CD4-positive, alpha-beta T cell (primary cell): ENCODE measurements at regions not wholly inside any gene's neighbourhood (a gene's known extent, or its start where the extent isn't known, plus 50 kb on each side); places are given as distances from the start of the nearest gene placed in this dataset.
"Not testable (repeated sequence)": the region's sequence is repeated elsewhere in the genome, so short reads cannot be mapped to it uniquely, and the experiment has no call there.

ENCODE experiments used
- ATAC-seq: fragments of 200-7000 bp; cut with Tn5 transposase; one replicate; pipeline ENCODE4 v1.10.0; 2022; ENCODE audit warnings: mild to moderate bottlenecking; ENCODE audit not compliant: poor library complexity
- CTCF ChIA-PET: fragments of 350-600 bp; sonication (Branson Sonifier 250); formaldehyde crosslinking; loops from one replicate; lab custom pipeline; 2021; ENCODE audit warnings: antibody characterized with exemption, inconsistent platforms; lab: Charles Lee
- POLR2A ChIA-PET: fragments of 350-600 bp; sonication (Branson Sonifier 250); formaldehyde crosslinking; loops from one replicate; lab custom pipeline; 2021; ENCODE audit warnings: antibody characterized with exemption, inconsistent platforms; lab: Charles Lee
- DNase-seq, 14 experiments: peaks; one replicate each; pipeline ENCODE4 v3.0.0-alpha.2; 2013 to 2020; ENCODE audit warnings: mixed read lengths in 2 of 14
- H3K27ac ChIP-seq, 2 donors: one replicate each; pipeline versions ENCODE4 v1.5.1 to v1.7.0; 2013; ENCODE audit warnings: low read length in 2 of 2, low read depth in 1 of 2, mild to moderate bottlenecking in 1 of 2
- H3K27me3 ChIP-seq, 2 experiments: 1 replicate in 1 of 2; 2 replicates in 1 of 2; pipeline versions ENCODE4 v1.6.1 to v1.7.0; 2013; ENCODE audit warnings: low read length in 2 of 2, control low read depth in 1 of 2, mild to moderate bottlenecking in 1 of 2, moderate library complexity in 1 of 2; ENCODE audit not compliant: insufficient read depth in 2 of 2, control insufficient read depth in 1 of 2
- H3K36me3 ChIP-seq: one replicate; pipeline ENCODE4 v1.6.1; 2013; ENCODE audit warnings: low read length, control low read depth; ENCODE audit not compliant: insufficient read depth
- H3K4me1 ChIP-seq: one replicate; pipeline ENCODE4 v1.6.1; 2013; ENCODE audit warnings: low read length, control low read depth; ENCODE audit not compliant: insufficient read depth
- H3K4me3 ChIP-seq: one replicate; pipeline ENCODE4 v1.5.1; 2013; ENCODE audit warnings: mild to moderate bottlenecking, low read length, moderate library complexity
- H3K9me3 ChIP-seq, 2 experiments: 1 replicate in 1 of 2; 2 replicates in 1 of 2; pipeline versions ENCODE4 v1.6.1 to v1.7.0; 2013; ENCODE audit warnings: low read length in 2 of 2, mild to moderate bottlenecking in 2 of 2, control low read depth in 1 of 2, moderate library complexity in 1 of 2; ENCODE audit not compliant: control insufficient read depth in 1 of 2, insufficient read depth in 1 of 2
- H3K27ac Mint-ChIP-seq: one replicate; pipeline ENCODE4 v1.8.0; 2020; ENCODE audit warnings: mixed read lengths
- H3K27me3 Mint-ChIP-seq: one replicate; pipeline ENCODE4 v1.8.0; 2021; ENCODE audit warnings: mixed read lengths
- H3K36me3 Mint-ChIP-seq: one replicate; pipeline ENCODE4 v1.8.0; 2021; ENCODE audit warnings: low read depth, mixed read lengths
- H3K4me1 Mint-ChIP-seq: one replicate; pipeline ENCODE4 v1.8.0; 2021; ENCODE audit warnings: low read depth, mixed read lengths
- H3K4me3 Mint-ChIP-seq: one replicate; pipeline ENCODE4 v1.8.0; 2020; ENCODE audit warnings: mild to moderate bottlenecking, mixed read lengths
- H3K9me3 Mint-ChIP-seq: one replicate; pipeline ENCODE4 v1.8.0; 2020; ENCODE audit warnings: mixed read lengths
- intact Hi-C, 2 experiments: fragments of 100-400 bp; cut with DNase I in 1 of 2; cut with micrococcal nuclease in 1 of 2; formaldehyde crosslinking; loops; one replicate each; pipeline versions ENCODE4 v1.15.1 to v1.9.0; 2023 to 2025; cut with DNase I, micrococcal nuclease

DNA sequence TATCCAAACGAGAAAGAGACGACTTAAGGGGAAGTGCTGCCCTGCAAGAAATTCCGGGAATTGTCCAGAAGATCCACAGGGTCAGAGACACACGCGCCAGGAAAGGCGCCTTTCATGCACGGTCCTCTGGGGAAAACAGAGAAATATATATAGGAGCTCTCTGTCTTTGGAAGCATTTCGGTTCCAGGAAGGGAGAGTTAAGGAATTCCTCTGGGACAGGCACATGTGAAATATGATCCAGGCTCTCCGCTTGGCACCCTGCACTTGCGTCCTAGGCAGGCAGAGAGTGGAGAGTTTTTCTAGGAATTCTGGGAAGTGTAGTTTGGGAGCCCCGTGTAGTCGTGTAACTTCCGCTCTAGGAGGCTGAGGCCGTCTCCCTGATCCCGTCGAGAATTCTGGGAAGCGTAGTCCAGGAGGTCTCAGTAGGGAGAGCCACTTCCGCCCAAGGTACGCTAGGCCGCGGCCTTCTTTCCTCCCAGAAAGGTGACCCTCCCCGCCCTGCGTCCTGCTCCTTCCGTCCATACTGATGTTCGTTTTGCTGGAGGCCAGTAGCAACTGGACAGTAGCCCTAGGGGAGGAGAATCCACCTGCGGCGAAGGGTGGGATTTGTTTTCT, 677.5 kb upstream of the DEFB115 start:
- H3K9me3 Mint-ChIP-seq, H3K27ac ChIP-seq, H3K4me1 Mint-ChIP-seq, H3K36me3 ChIP-seq, POLR2A ChIA-PET, ATAC-seq, H3K27ac Mint-ChIP-seq, intact Hi-C loops, H3K36me3 Mint-ChIP-seq, H3K4me1 ChIP-seq, H3K4me3 Mint-ChIP-seq, H3K27me3 Mint-ChIP-seq, H3K4me3 ChIP-seq, DNase-seq, CTCF ChIA-PET, H3K27me3 ChIP-seq: not testable (repeated sequence)
- peaks cover 0 to 16% of the 10 kb centered on the region in 2 experiments for H3K9me3 ChIP-seq

DNA sequence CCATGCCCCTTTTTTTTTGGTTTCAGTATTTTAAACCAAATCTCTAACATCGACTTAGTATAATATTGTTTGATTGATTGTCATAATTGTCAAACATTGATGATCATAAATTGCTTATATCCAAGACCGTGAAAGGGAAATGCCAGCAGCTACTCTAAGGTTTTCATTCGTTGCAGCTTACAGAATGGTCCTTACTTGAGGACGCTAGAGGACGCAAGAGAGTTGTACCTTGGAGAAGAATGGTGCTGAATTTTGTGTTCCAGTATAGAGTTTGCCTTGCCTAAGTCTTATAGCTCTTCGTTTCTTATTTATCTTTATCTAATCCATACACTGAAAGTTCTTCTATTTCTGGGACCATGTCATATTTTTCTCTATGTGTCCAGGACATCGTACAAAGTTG, 675.6 kb upstream of the DEFB115 start:
- H3K27ac ChIP-seq, H3K4me3 ChIP-seq, H3K9me3 Mint-ChIP-seq, H3K4me1 Mint-ChIP-seq, ATAC-seq, H3K4me3 Mint-ChIP-seq, H3K27me3 Mint-ChIP-seq, H3K36me3 Mint-ChIP-seq, H3K4me1 ChIP-seq, H3K27me3 ChIP-seq, DNase-seq, CTCF ChIA-PET, intact Hi-C loops, H3K27ac Mint-ChIP-seq, H3K36me3 ChIP-seq, POLR2A ChIA-PET: not testable (repeated sequence)
- peaks cover 0 to 31% of the 10 kb centered on the region in 2 experiments for H3K9me3 ChIP-seq

- POLR2A ChIA-PET, DNase-seq, intact Hi-C loops, H3K27me3 Mint-ChIP-seq, H3K27me3 ChIP-seq, H3K9me3 Mint-ChIP-seq, H3K36me3 ChIP-seq, H3K4me3 Mint-ChIP-seq, CTCF ChIA-PET, H3K4me1 ChIP-seq, H3K27ac ChIP-seq, ATAC-seq, H3K27ac Mint-ChIP-seq, H3K4me3 ChIP-seq, H3K36me3 Mint-ChIP-seq, H3K4me1 Mint-ChIP-seq: not testable (repeated sequence)
- H3K9me3 ChIP-seq = peaks cover 0 to 23% of the 10 kb centered on the region in 2 experiments
Observed at GRCh38 chr20:30584403-30584802, 673.1 kb upstream of the DEFB115 start.

- H3K36me3 Mint-ChIP-seq, H3K27ac Mint-ChIP-seq, intact Hi-C loops, POLR2A ChIA-PET, H3K4me1 Mint-ChIP-seq, H3K4me3 ChIP-seq, H3K36me3 ChIP-seq, H3K27me3 ChIP-seq, ATAC-seq, H3K27ac ChIP-seq, H3K4me1 ChIP-seq, H3K9me3 Mint-ChIP-seq, CTCF ChIA-PET, H3K27me3 Mint-ChIP-seq, H3K4me3 Mint-ChIP-seq: not testable (repeated sequence)
- peak in 1 of 14 experiments; percentile 1 for DNase-seq
- H3K9me3 ChIP-seq = peaks cover 0 to 19% of the 10 kb centered on the region in 2 experiments
Observed at GRCh38 chr20:30585244-30585796, 672.1 kb upstream of the DEFB115 start.

DNA sequence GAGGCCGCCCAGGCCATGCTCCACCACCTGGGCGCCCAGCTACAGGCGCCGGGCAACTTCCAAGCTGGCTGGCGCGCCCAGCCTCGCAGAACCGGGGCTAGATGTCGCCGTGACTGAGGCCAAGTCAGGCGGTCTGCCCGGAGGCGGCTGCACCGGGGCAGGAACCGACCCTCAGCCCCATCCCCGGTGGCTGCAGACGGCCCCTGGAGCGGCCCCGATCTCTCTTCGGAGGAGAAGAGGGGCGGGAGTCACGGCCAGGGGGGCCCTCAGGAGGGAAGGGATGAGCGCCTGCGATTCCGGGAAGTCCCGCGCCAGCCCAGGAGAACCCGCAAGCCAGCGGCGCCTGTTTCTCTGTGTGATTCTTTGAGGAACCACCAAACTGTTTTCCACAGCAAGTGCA, 671.3 kb upstream of the DEFB115 start:
- H3K9me3 ChIP-seq = peaks cover 0 to 18% of the 10 kb centered on the region in 2 experiments
- H3K4me1 ChIP-seq, H3K36me3 Mint-ChIP-seq, H3K4me3 ChIP-seq, H3K4me1 Mint-ChIP-seq, H3K9me3 Mint-ChIP-seq, ATAC-seq, POLR2A ChIA-PET, H3K27me3 ChIP-seq, H3K27ac Mint-ChIP-seq, DNase-seq, H3K36me3 ChIP-seq, intact Hi-C loops, CTCF ChIA-PET, H3K27me3 Mint-ChIP-seq, H3K4me3 Mint-ChIP-seq, H3K27ac ChIP-seq: not testable (repeated sequence)
